ENCODE measurements at regions not wholly inside any gene's neighbourhood (a gene's known extent, or its start where the extent isn't known, plus 50 kb on each side); places are given as distances from the start of the nearest gene placed in this dataset.

- no peak for TF ChIP-seq POLR2AphosphoS5 (IDR thresholded peaks at IDR 0.05; ENCODE audit: low read depth)
- TF ChIP-seq ZNF331 (CRISPR knock-in tag; IDR thresholded peaks at IDR 0.05; ENCODE audit: low read depth), result no peak
- TF ChIP-seq, protein P1, sequence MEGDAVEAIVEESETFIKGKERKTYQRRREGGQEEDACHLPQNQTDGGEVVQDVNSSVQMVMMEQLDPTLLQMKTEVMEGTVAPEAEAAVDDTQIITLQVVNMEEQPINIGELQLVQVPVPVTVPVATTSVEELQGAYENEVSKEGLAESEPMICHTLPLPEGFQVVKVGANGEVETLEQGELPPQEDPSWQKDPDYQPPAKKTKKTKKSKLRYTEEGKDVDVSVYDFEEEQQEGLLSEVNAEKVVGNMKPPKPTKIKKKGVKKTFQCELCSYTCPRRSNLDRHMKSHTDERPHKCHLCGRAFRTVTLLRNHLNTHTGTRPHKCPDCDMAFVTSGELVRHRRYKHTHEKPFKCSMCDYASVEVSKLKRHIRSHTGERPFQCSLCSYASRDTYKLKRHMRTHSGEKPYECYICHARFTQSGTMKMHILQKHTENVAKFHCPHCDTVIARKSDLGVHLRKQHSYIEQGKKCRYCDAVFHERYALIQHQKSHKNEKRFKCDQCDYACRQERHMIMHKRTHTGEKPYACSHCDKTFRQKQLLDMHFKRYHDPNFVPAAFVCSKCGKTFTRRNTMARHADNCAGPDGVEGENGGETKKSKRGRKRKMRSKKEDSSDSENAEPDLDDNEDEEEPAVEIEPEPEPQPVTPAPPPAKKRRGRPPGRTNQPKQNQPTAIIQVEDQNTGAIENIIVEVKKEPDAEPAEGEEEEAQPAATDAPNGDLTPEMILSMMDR (conservative IDR thresholded peaks at IDR 0.05; ENCODE audit: low read depth in 2 of 2), result no peak
- no peak for TF ChIP-seq EZH2phosphoT487 (IDR thresholded peaks at IDR 0.05; ENCODE audit: unreplicated experiment)
- TF ChIP-seq EZH2 (IDR thresholded peaks at IDR 0.05; ENCODE audit: low read depth, unreplicated experiment), result no peak
Measured at GRCh38 chr6:128597956-128598355, 77.6 kb upstream of the PTPRK start.

All from GM23338 (cell line).